GM19468 (cell line): ENCODE measurements at regions not wholly inside any gene's neighbourhood (a gene's known extent, or its start where the extent isn't known, plus 50 kb on each side); places are given as distances from the start of the nearest gene placed in this dataset.
A peak's percentile ranks its signal among the peaks of the same experiment; 100 is the strongest.
"Not testable (repeated sequence)": the region's sequence is repeated elsewhere in the genome, so short reads cannot be mapped to it uniquely, and the experiment has no call there.

Experiments used
- ATAC-seq: cut with Tn5 transposase; IDR thresholded peaks from one replicate; pipeline ENCODE4 v1.9.1; 2021; ENCODE audit warnings: mild to moderate bottlenecking, moderate library complexity, moderate number of reproducible peaks; ENCODE audit not compliant: unreplicated experiment; ENCODE audit errors: extremely low read depth

GRCh38 chr4:118494437-118494836 is 141.6 kb upstream of the PRSS12 start:
- ATAC-seq: not testable (repeated sequence)

- not testable (repeated sequence) for ATAC-seq
These were observed 150.2 kb upstream of the PRSS12 start for GRCh38 chr4:118502967-118503366.

- ATAC-seq: not testable (repeated sequence)
These were observed 152.1 kb upstream of the PRSS12 start for GRCh38 chr4:118504927-118505326.

GRCh38 chr4:118505491-118505890 is 152.7 kb upstream of the PRSS12 start:
- ATAC-seq: not testable (repeated sequence)

GRCh38 chr4:118512870-118513269 is 160.1 kb upstream of the PRSS12 start:
- not testable (repeated sequence) for ATAC-seq

- not testable (repeated sequence) for ATAC-seq
These were observed 161.5 kb upstream of the PRSS12 start for GRCh38 chr4:118514332-118514731.

- ATAC-seq: not testable (repeated sequence)
These were observed 163.3 kb upstream of the PRSS12 start for GRCh38 chr4:118516107-118516506.

- ATAC-seq: not testable (repeated sequence)
These were observed 155.1 kb upstream of the METTL14 start for GRCh38 chr4:118530107-118530506.

GRCh38 chr4:118531947-118532346 is 153.2 kb upstream of the METTL14 start:
- ATAC-seq: not testable (repeated sequence)

GRCh38 chr4:118535788-118536187 is 149.4 kb upstream of the METTL14 start:
- not testable (repeated sequence) for ATAC-seq

GRCh38 chr4:118539412-118540077 is 145.6 kb upstream of the METTL14 start:
- not testable (repeated sequence) for ATAC-seq

- ATAC-seq: not testable (repeated sequence)
These were observed 128.6 kb upstream of the METTL14 start for GRCh38 chr4:118556576-118556975.

GRCh38 chr4:118557298-118557851 is 127.8 kb upstream of the METTL14 start:
- ATAC-seq: no peak

- not testable (repeated sequence) for ATAC-seq
These were observed 127.0 kb upstream of the METTL14 start for GRCh38 chr4:118558188-118558587.

GRCh38 chr4:118561559-118561958 is 123.6 kb upstream of the METTL14 start:
- ATAC-seq: not testable (repeated sequence)

GRCh38 chr4:118566003-118566513 is 119.1 kb upstream of the METTL14 start:
- peak; percentile 71 for ATAC-seq

GRCh38 chr4:118572991-118573390 is 112.2 kb upstream of the METTL14 start:
- ATAC-seq: not testable (repeated sequence)

- not testable (repeated sequence) for ATAC-seq
These were observed 110.8 kb upstream of the METTL14 start for GRCh38 chr4:118574251-118574913.

GRCh38 chr4:118575057-118575456 is 110.1 kb upstream of the METTL14 start:
- not testable (repeated sequence) for ATAC-seq

- ATAC-seq: not testable (repeated sequence)
These were observed 109.5 kb upstream of the METTL14 start for GRCh38 chr4:118575726-118576125.

GRCh38 chr4:118576709-118577219 is 108.4 kb upstream of the METTL14 start:
- ATAC-seq: not testable (repeated sequence)
